ENCODE measurements at regions not wholly inside any gene's neighbourhood (a gene's known extent, or its start where the extent isn't known, plus 50 kb on each side); places are given as distances from the start of the nearest gene placed in this dataset.
"Not testable (repeated sequence)": the region's sequence is repeated elsewhere in the genome, so short reads cannot be mapped to it uniquely, and the experiment has no call there.

GRCh38 chr5:116872486-116872885 lies 297.9 kb upstream of the SEMA6A start:
- Histone ChIP-seq H2BK120ac (ENCODE audit: low read depth, low read length) (no peak overlapping the region), H2BK12ac (ENCODE audit: low read length) (no peak overlapping the region), H3K27me3 (ENCODE audit: control insufficient read depth in 3 of 3, insufficient read depth in 3 of 3, low read depth in 1 of 3, low read length in 3 of 3) (no peaks in the 10 kb centered on the region), H3K4me3 (ENCODE audit: low read length in 2 of 2) (no peak overlapping the region), H2BK5ac (ENCODE audit: low read length) (no peak overlapping the region), H3K79me1 (ENCODE audit: low read depth, low read length) (no peaks in the 10 kb centered on the region), H3K27ac (replicated peaks; ENCODE audit: low read length) (no peak overlapping the region), H3K4ac (ENCODE audit: low read length) (no peak overlapping the region), H4K91ac (ENCODE audit: low read depth, low read length, poor library complexity) (no peak overlapping the region), H3K9ac (ENCODE audit: low read depth, low read length, poor library complexity) (no peak overlapping the region), H4K8ac (ENCODE audit: low read depth, low read length) (no peak overlapping the region), H3K23ac (ENCODE audit: low read depth, low read length, poor library complexity) (no peak overlapping the region), H2BK15ac (ENCODE audit: low read length) (no peak overlapping the region), H2AFZ (ENCODE audit: low read length) (no peak overlapping the region), H3K14ac (ENCODE audit: low read length) (no peak overlapping the region), H3K4me2 (ENCODE audit: insufficient read depth, low read length, poor library complexity, severe bottlenecking) (no peak overlapping the region), H3K9me3 (replicated peaks in 1 of 2; ENCODE audit: control insufficient read depth in 2 of 2, insufficient read depth in 1 of 2, low read depth in 1 of 2, low read length in 2 of 2) (peaks cover 0 to 7% of the 10 kb centered on the region in 2 donors), H3K4me1 (ENCODE audit: control insufficient read depth in 2 of 2, insufficient read depth in 1 of 2, low read depth in 1 of 2, low read length in 2 of 2) (peaks cover 0 to 2% of the 10 kb centered on the region in 2 donors), H3K36me3 (replicated peaks in 1 of 2; ENCODE audit: control insufficient read depth in 2 of 2, insufficient read depth in 2 of 2, low read length in 2 of 2) (no peaks in the 10 kb centered on the region), H3K18ac (ENCODE audit: low read length) (no peak overlapping the region), H2AK5ac (ENCODE audit: low read depth, low read length) (no peak overlapping the region)
- no CpG with 5 or more reads among the region's 2 CpGs for WGBS, 2 donors (ENCODE audit: extremely low coverage in 2 of 2, insufficient read length in 2 of 2, insufficient replicate concordance in 1 of 2)
- DNase-seq (ENCODE audit: low spot score), result no peak

- H3K23ac ChIP-seq (ENCODE audit: low read depth, low read length, poor library complexity); H3K4me2 ChIP-seq (ENCODE audit: insufficient read depth, low read length, poor library complexity, severe bottlenecking); H3K4ac ChIP-seq (ENCODE audit: low read length); H3K79me1 ChIP-seq (ENCODE audit: low read depth, low read length); H3K27me3 ChIP-seq (ENCODE audit: control insufficient read depth in 3 of 3, insufficient read depth in 3 of 3, low read depth in 1 of 3, low read length in 3 of 3); H3K27ac ChIP-seq (replicated peaks; ENCODE audit: low read length); H3K9ac ChIP-seq (ENCODE audit: low read depth, low read length, poor library complexity); H2AK5ac ChIP-seq (ENCODE audit: low read depth, low read length); DNase-seq (ENCODE audit: low spot score); H2BK5ac ChIP-seq (ENCODE audit: low read length); H3K18ac ChIP-seq (ENCODE audit: low read length); H2BK15ac ChIP-seq (ENCODE audit: low read length); H3K36me3 ChIP-seq (replicated peaks in 1 of 2; ENCODE audit: control insufficient read depth in 2 of 2, insufficient read depth in 2 of 2, low read length in 2 of 2); H3K4me3 ChIP-seq (ENCODE audit: low read length in 2 of 2); H4K91ac ChIP-seq (ENCODE audit: low read depth, low read length, poor library complexity); H2AFZ ChIP-seq (ENCODE audit: low read length); H3K14ac ChIP-seq (ENCODE audit: low read length); H2BK120ac ChIP-seq (ENCODE audit: low read depth, low read length); H4K8ac ChIP-seq (ENCODE audit: low read depth, low read length); H3K9me3 ChIP-seq (replicated peaks in 1 of 2; ENCODE audit: control insufficient read depth in 2 of 2, insufficient read depth in 1 of 2, low read depth in 1 of 2, low read length in 2 of 2): not testable (repeated sequence)
- peaks cover 3 to 11% of the 10 kb centered on the region in 2 donors for H3K4me1 ChIP-seq (ENCODE audit: control insufficient read depth in 2 of 2, insufficient read depth in 1 of 2, low read depth in 1 of 2, low read length in 2 of 2)
- WGBS, 2 donors (ENCODE audit: extremely low coverage in 2 of 2, insufficient read length in 2 of 2, insufficient replicate concordance in 1 of 2), result no CpG with 5 or more reads among the region's 6 CpGs
- H2BK12ac ChIP-seq (ENCODE audit: low read length), result peak overlapping the region; percentile 90
These were observed 293.2 kb upstream of the SEMA6A start for GRCh38 chr5:116867825-116868224.

- Histone ChIP-seq H2AFZ (ENCODE audit: low read length) (no peak overlapping the region), H2BK15ac (ENCODE audit: low read length) (no peak overlapping the region), H4K8ac (ENCODE audit: low read depth, low read length) (no peak overlapping the region), H2BK12ac (ENCODE audit: low read length) (no peak overlapping the region), H3K4ac (ENCODE audit: low read length) (no peak overlapping the region), H2BK120ac (ENCODE audit: low read depth, low read length) (no peak overlapping the region), H3K14ac (ENCODE audit: low read length) (no peak overlapping the region), H2AK5ac (ENCODE audit: low read depth, low read length) (no peak overlapping the region), H3K4me2 (ENCODE audit: insufficient read depth, low read length, poor library complexity, severe bottlenecking) (no peak overlapping the region), H4K91ac (ENCODE audit: low read depth, low read length, poor library complexity) (no peak overlapping the region), H2BK5ac (ENCODE audit: low read length) (no peak overlapping the region), H3K23ac (ENCODE audit: low read depth, low read length, poor library complexity) (no peak overlapping the region), H3K9ac (ENCODE audit: low read depth, low read length, poor library complexity) (no peak overlapping the region), H3K27me3 (ENCODE audit: control insufficient read depth in 3 of 3, insufficient read depth in 3 of 3, low read depth in 1 of 3, low read length in 3 of 3) (peaks cover 0 to 4% (median 0%) of the 10 kb centered on the region in 3 experiments), H3K4me3 (ENCODE audit: low read length in 2 of 2) (no peak overlapping the region), H3K27ac (replicated peaks; ENCODE audit: low read length) (no peak overlapping the region), H3K9me3 (replicated peaks in 1 of 2; ENCODE audit: control insufficient read depth in 2 of 2, insufficient read depth in 1 of 2, low read depth in 1 of 2, low read length in 2 of 2) (peaks cover 0 to 7% of the 10 kb centered on the region in 2 donors), H3K18ac (ENCODE audit: low read length) (no peak overlapping the region), H3K36me3 (replicated peaks in 1 of 2; ENCODE audit: control insufficient read depth in 2 of 2, insufficient read depth in 2 of 2, low read length in 2 of 2) (no peaks in the 10 kb centered on the region), H3K79me1 (ENCODE audit: low read depth, low read length) (no peaks in the 10 kb centered on the region), H3K4me1 (ENCODE audit: control insufficient read depth in 2 of 2, insufficient read depth in 1 of 2, low read depth in 1 of 2, low read length in 2 of 2) (peaks cover 3 to 11% of the 10 kb centered on the region in 2 donors)
- DNase-seq (ENCODE audit: low spot score), result no peak
- no CpG with 5 or more reads among the region's 2 CpGs for WGBS, 2 donors (ENCODE audit: extremely low coverage in 2 of 2, insufficient read length in 2 of 2, insufficient replicate concordance in 1 of 2)
These were observed 291.0 kb upstream of the SEMA6A start for GRCh38 chr5:116865651-116866050.

GRCh38 chr5:116864838-116865190 lies 290.2 kb upstream of the SEMA6A start:
- Histone ChIP-seq H3K36me3 (replicated peaks in 1 of 2; ENCODE audit: control insufficient read depth in 2 of 2, insufficient read depth in 2 of 2, low read length in 2 of 2) (no peaks in the 10 kb centered on the region), H3K14ac (ENCODE audit: low read length) (no peak overlapping the region), H4K8ac (ENCODE audit: low read depth, low read length) (no peak overlapping the region), H2BK15ac (ENCODE audit: low read length) (no peak overlapping the region), H3K9me3 (replicated peaks in 1 of 2; ENCODE audit: control insufficient read depth in 2 of 2, insufficient read depth in 1 of 2, low read depth in 1 of 2, low read length in 2 of 2) (peaks cover 0 to 5% of the 10 kb centered on the region in 2 donors), H3K9ac (ENCODE audit: low read depth, low read length, poor library complexity) (no peak overlapping the region), H3K4me3 (ENCODE audit: low read length in 2 of 2) (no peak overlapping the region), H2BK5ac (ENCODE audit: low read length) (no peak overlapping the region), H2AFZ (ENCODE audit: low read length) (peak overlapping the region; percentile 74), H3K4ac (ENCODE audit: low read length) (no peak overlapping the region), H3K4me1 (ENCODE audit: control insufficient read depth in 2 of 2, insufficient read depth in 1 of 2, low read depth in 1 of 2, low read length in 2 of 2) (peaks cover 3 to 11% of the 10 kb centered on the region in 2 donors), H2AK5ac (ENCODE audit: low read depth, low read length) (no peak overlapping the region), H2BK12ac (ENCODE audit: low read length) (no peak overlapping the region), H3K27ac (replicated peaks; ENCODE audit: low read length) (no peak overlapping the region), H3K4me2 (ENCODE audit: insufficient read depth, low read length, poor library complexity, severe bottlenecking) (no peak overlapping the region), H3K27me3 (ENCODE audit: control insufficient read depth in 3 of 3, insufficient read depth in 3 of 3, low read depth in 1 of 3, low read length in 3 of 3) (peaks cover 0 to 4% (median 0%) of the 10 kb centered on the region in 3 experiments), H3K79me1 (ENCODE audit: low read depth, low read length) (no peaks in the 10 kb centered on the region), H4K91ac (ENCODE audit: low read depth, low read length, poor library complexity) (no peak overlapping the region), H3K18ac (ENCODE audit: low read length) (no peak overlapping the region), H2BK120ac (ENCODE audit: low read depth, low read length) (no peak overlapping the region), H3K23ac (ENCODE audit: low read depth, low read length, poor library complexity) (no peak overlapping the region)
- DNase-seq (ENCODE audit: low spot score), result no peak

All from neuronal stem cell (in vitro differentiated cells).